Parathyroid adenoma (tissue), 2 donors: ENCODE measurements at regions not wholly inside any gene's neighbourhood (a gene's known extent, or its start where the extent isn't known, plus 50 kb on each side); places are given as distances from the start of the nearest gene placed in this dataset.

Experiments used
- H2AFZ ChIP-seq: fragments of 300-600 bp; sonication (generic); one replicate; pipeline ENCODE4 v1.7.0; 2017; ENCODE audit warnings: antibody characterized with exemption, mild to moderate bottlenecking
- H3K27ac ChIP-seq: fragments of 300-600 bp; sonication (generic); one replicate; pipeline ENCODE4 v1.7.0; 2017
- H3K27me3 ChIP-seq: fragments of 300-600 bp; sonication (generic); one replicate; pipeline ENCODE4 v1.7.0; 2017; ENCODE audit warnings: low read length; ENCODE audit not compliant: control insufficient read depth, insufficient read depth
- H3K36me3 ChIP-seq: fragments of 300-600 bp; sonication (generic); one replicate; pipeline ENCODE4 v1.7.0; 2017; ENCODE audit warnings: low read length; ENCODE audit not compliant: control insufficient read depth, insufficient read depth
- H3K4me1 ChIP-seq: fragments of 300-600 bp; sonication (generic); one replicate; pipeline ENCODE4 v1.7.0; 2017; ENCODE audit warnings: control low read depth
- H3K4me2 ChIP-seq: fragments of 300-600 bp; sonication (generic); one replicate; pipeline ENCODE4 v1.7.0; 2017; ENCODE audit warnings: low read length
- H3K4me3 ChIP-seq: fragments of 300-600 bp; sonication (generic); one replicate; pipeline ENCODE4 v1.7.0; 2017; ENCODE audit warnings: low read depth, low read length
- H3K79me2 ChIP-seq: fragments of 300-600 bp; sonication (generic); one replicate; pipeline ENCODE4 v1.7.0; 2017; ENCODE audit warnings: control low read depth
- H3K9ac ChIP-seq: fragments of 300-600 bp; sonication (generic); one replicate; pipeline ENCODE4 v1.7.0; 2017; ENCODE audit warnings: mild to moderate bottlenecking
- H3K9me3 ChIP-seq: fragments of 300-600 bp; sonication (generic); one replicate; pipeline ENCODE4 v1.7.0; 2017; ENCODE audit warnings: low read length; ENCODE audit not compliant: control insufficient read depth
- CTCF ChIP-seq: fragments of 300-600 bp; sonication (generic); IDR thresholded peaks from one replicate; pipeline ENCODE4 v1.7.0; 2017; ENCODE audit warnings: antibody characterized with exemption, mild to moderate bottlenecking
- donor health status: primary hyperparathyroidism.

- no peak overlapping the region for H3K9ac ChIP-seq
- no peaks in the 10 kb centered on the region for H3K79me2 ChIP-seq
- H3K4me2 ChIP-seq = no peak overlapping the region
- no peaks in the 10 kb centered on the region for H3K36me3 ChIP-seq
- no peaks in the 10 kb centered on the region for H3K9me3 ChIP-seq
- H3K27me3 ChIP-seq = no peaks in the 10 kb centered on the region
- no peaks in the 10 kb centered on the region for H3K4me1 ChIP-seq
- no peak for TF ChIP-seq CTCF
- no peak overlapping the region for H3K27ac ChIP-seq
- no peak overlapping the region for H3K4me3 ChIP-seq
- H2AFZ ChIP-seq = no peak overlapping the region
Observed at GRCh38 chr15:45941367-45941766, 306.5 kb downstream of the SQOR start.

- H3K79me2 ChIP-seq = no peaks in the 10 kb centered on the region
- H3K27me3 ChIP-seq = no peaks in the 10 kb centered on the region
Observed at GRCh38 chr15:45943240-45943639, 308.4 kb downstream of the SQOR start.

GRCh38 chr15:45946111-45946510 lies 311.3 kb downstream of the SQOR start:
- Histone ChIP-seq H3K36me3 (no peaks in the 10 kb centered on the region), H2AFZ (no peak overlapping the region), H3K9me3 (no peaks in the 10 kb centered on the region), H3K4me3 (no peak overlapping the region), H3K27ac (no peak overlapping the region), H3K4me1 (no peaks in the 10 kb centered on the region), H3K4me2 (no peak overlapping the region), H3K79me2 (no peaks in the 10 kb centered on the region), H3K9ac (no peak overlapping the region), H3K27me3 (no peaks in the 10 kb centered on the region)
- no peak for TF ChIP-seq CTCF

More at GRCh38 chr15:45943240-45943639, 308.4 kb downstream of the SQOR start:
- Histone ChIP-seq H3K9me3 (no peaks in the 10 kb centered on the region), H3K36me3 (no peaks in the 10 kb centered on the region), H2AFZ (no peak overlapping the region), H3K4me3 (no peak overlapping the region), H3K4me1 (no peaks in the 10 kb centered on the region), H3K9ac (no peak overlapping the region), H3K4me2 (no peak overlapping the region), H3K27ac (no peak overlapping the region)
- TF ChIP-seq CTCF = no peak

- no peak for TF ChIP-seq CTCF
- Histone ChIP-seq H3K79me2 (no peaks in the 10 kb centered on the region), H3K36me3 (no peaks in the 10 kb centered on the region), H3K27me3 (no peaks in the 10 kb centered on the region), H3K9ac (no peak overlapping the region), H3K4me1 (no peaks in the 10 kb centered on the region), H2AFZ (no peak overlapping the region), H3K4me2 (no peak overlapping the region), H3K4me3 (no peak overlapping the region), H3K9me3 (no peaks in the 10 kb centered on the region), H3K27ac (no peak overlapping the region)
Observed at GRCh38 chr15:45948181-45948621, 313.4 kb downstream of the SQOR start.

GRCh38 chr15:45958924-45959323 lies 324.1 kb downstream of the SQOR start:
- H3K4me3 ChIP-seq = no peak overlapping the region
- H3K9me3 ChIP-seq = no peaks in the 10 kb centered on the region
- H3K4me2 ChIP-seq = no peak overlapping the region
- H3K9ac ChIP-seq = no peak overlapping the region
- H3K27me3 ChIP-seq = no peaks in the 10 kb centered on the region
- no peak for TF ChIP-seq CTCF
- H3K79me2 ChIP-seq = no peaks in the 10 kb centered on the region
- no peaks in the 10 kb centered on the region for H3K36me3 ChIP-seq
- no peak overlapping the region for H3K27ac ChIP-seq
- no peak overlapping the region for H2AFZ ChIP-seq
- no peaks in the 10 kb centered on the region for H3K4me1 ChIP-seq
